MCF 10A (cell line): ENCODE measurements at regions not wholly inside any gene's neighbourhood (a gene's known extent, or its start where the extent isn't known, plus 50 kb on each side); places are given as distances from the start of the nearest gene placed in this dataset.

Experiments
- BruUV-seq: library from RNA; stranded (reverse); fragments of 400-500 nt; replicated peaks from 2 replicates; lab custom pipeline; 2021; lab: Mats Ljungman, UMichigan
- CTCF ChIA-PET: fragments of 300-600 bp; sonication (Branson Sonifier 250); formaldehyde crosslinking; extraction: SDS; loops from one replicate; lab custom pipeline; 2021; ENCODE audit warnings: antibody characterized with exemption, inconsistent platforms; lab: Yijun Ruan, JAX
- POLR2A ChIA-PET: fragments of 300-600, 350-650 bp; sonication (Branson Sonifier 250); formaldehyde crosslinking; extraction: SDS; loops from one replicate; lab custom pipeline; 2020; ENCODE audit warnings: antibody characterized with exemption, inconsistent platforms; lab: Yijun Ruan, JAX
- DNase-seq: peaks from one replicate; pipeline ENCODE4 v3.0.0-alpha.2; 2018; ENCODE audit not compliant: unreplicated experiment
- H3K27ac Mint-ChIP-seq: one replicate; pipeline ENCODE4 v1.8.0; 2022; ENCODE audit warnings: mild to moderate bottlenecking, low read depth, mixed read lengths; ENCODE audit not compliant: unreplicated experiment
- H3K27me3 Mint-ChIP-seq: one replicate; pipeline ENCODE4 v1.8.0; 2022; ENCODE audit warnings: mixed read lengths; ENCODE audit not compliant: insufficient read depth, unreplicated experiment
- H3K36me3 Mint-ChIP-seq: one replicate; pipeline ENCODE4 v1.8.0; 2022; ENCODE audit warnings: mild to moderate bottlenecking, moderate library complexity, mixed read lengths; ENCODE audit not compliant: insufficient read depth, unreplicated experiment
- H3K4me1 Mint-ChIP-seq: one replicate; pipeline ENCODE4 v1.8.0; 2022; ENCODE audit warnings: mixed read lengths; ENCODE audit not compliant: insufficient read depth, unreplicated experiment
- H3K4me3 Mint-ChIP-seq: one replicate; pipeline ENCODE4 v1.8.0; 2022; ENCODE audit warnings: mild to moderate bottlenecking, moderate library complexity, mixed read lengths; ENCODE audit not compliant: unreplicated experiment
- H3K9me3 Mint-ChIP-seq: one replicate; pipeline ENCODE4 v1.8.0; 2022; ENCODE audit warnings: mixed read lengths; ENCODE audit not compliant: unreplicated experiment
- intact Hi-C: fragments of 100-400 bp; cut with micrococcal nuclease; formaldehyde crosslinking; loops from 2 replicates; pipeline ENCODE4 v1.14.1; 2022
- TF ChIP-seq, protein P1 (sequence below): fragments of 200-600 bp; IDR thresholded peaks from one replicate; pipeline ENCODE4 v1.8.0; 2022; ENCODE audit warnings: antibody characterized with exemption, mild to moderate bottlenecking; ENCODE audit not compliant: unreplicated experiment

GRCh38 chr11:133687781-133688180, 155.5 kb upstream of the OPCML start:
- no peak overlapping the region for H3K27ac Mint-ChIP-seq
- intact Hi-C loops: no loop called here
- POLR2A ChIA-PET: no interaction called here

DNA sequence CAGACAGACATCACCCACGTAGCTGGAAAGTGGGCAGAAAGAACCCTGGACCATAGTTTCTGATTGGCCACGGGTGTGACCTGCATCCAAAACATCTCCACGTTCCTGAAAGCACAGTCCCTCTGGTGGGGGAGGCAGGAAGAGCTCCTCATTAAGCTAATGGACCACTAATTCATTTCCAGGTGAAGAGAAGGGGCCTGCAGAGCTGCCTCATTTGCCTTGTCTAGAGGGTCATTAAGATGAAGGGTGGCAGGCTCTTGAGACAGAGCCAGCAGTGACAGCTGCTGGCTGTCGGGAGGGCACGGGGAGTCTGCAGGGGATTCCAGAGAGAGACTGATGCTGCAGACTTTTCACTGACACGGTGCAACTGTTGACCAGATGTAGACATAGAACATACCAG, 149.6 kb upstream of the OPCML start:
- intact Hi-C loops: no loop called here
- no peaks in the 10 kb centered on the region for H3K4me1 Mint-ChIP-seq
- TF ChIP-seq, protein P1, sequence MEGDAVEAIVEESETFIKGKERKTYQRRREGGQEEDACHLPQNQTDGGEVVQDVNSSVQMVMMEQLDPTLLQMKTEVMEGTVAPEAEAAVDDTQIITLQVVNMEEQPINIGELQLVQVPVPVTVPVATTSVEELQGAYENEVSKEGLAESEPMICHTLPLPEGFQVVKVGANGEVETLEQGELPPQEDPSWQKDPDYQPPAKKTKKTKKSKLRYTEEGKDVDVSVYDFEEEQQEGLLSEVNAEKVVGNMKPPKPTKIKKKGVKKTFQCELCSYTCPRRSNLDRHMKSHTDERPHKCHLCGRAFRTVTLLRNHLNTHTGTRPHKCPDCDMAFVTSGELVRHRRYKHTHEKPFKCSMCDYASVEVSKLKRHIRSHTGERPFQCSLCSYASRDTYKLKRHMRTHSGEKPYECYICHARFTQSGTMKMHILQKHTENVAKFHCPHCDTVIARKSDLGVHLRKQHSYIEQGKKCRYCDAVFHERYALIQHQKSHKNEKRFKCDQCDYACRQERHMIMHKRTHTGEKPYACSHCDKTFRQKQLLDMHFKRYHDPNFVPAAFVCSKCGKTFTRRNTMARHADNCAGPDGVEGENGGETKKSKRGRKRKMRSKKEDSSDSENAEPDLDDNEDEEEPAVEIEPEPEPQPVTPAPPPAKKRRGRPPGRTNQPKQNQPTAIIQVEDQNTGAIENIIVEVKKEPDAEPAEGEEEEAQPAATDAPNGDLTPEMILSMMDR: no peak
- no peak overlapping the region for H3K27ac Mint-ChIP-seq
- POLR2A ChIA-PET: no interaction called here
- BruUV-seq: no TSS peak
- H3K36me3 Mint-ChIP-seq: no peaks in the 10 kb centered on the region
- no peak for DNase-seq
- no peak overlapping the region for H3K4me3 Mint-ChIP-seq
- CTCF ChIA-PET: no interaction called here
- peaks cover 70% of the 10 kb centered on the region for H3K27me3 Mint-ChIP-seq
- H3K9me3 Mint-ChIP-seq: no peaks in the 10 kb centered on the region

More at GRCh38 chr11:133687781-133688180, 155.5 kb upstream of the OPCML start:
- Mint-ChIP-seq H3K27me3 (peaks cover 35% of the 10 kb centered on the region), H3K9me3 (no peaks in the 10 kb centered on the region), H3K4me3 (no peak overlapping the region), H3K4me1 (no peaks in the 10 kb centered on the region), H3K36me3 (no peaks in the 10 kb centered on the region)
- TF ChIP-seq, protein P1: no peak
- no TSS peak for BruUV-seq
- CTCF ChIA-PET: no interaction called here
- DNase-seq: no peak

DNA sequence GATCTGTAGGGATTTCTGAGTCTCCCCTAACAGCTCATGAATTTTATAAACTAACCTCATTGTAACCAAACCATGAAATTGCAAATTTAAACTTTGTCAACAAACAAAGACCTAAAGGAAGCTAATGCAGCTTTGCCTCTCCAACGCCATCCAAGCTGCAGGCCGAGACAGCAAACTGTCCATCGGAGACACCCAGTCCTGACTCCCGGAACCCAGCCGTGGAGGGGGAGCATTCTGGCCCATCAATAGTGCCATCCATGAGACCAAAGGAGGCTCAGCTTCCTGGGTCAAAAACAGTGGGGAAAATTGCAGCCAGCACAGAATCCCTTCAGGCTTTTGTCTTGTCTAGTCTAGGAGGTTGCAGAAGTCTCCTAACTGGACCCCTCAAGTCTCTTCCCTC, 147.6 kb upstream of the OPCML start:
- Mint-ChIP-seq H3K4me1 (no peaks in the 10 kb centered on the region), H3K4me3 (no peak overlapping the region)
- POLR2A ChIA-PET: no interaction called here

GRCh38 chr11:133678191-133678590, 145.9 kb upstream of the OPCML start:
- H3K4me1 Mint-ChIP-seq: no peaks in the 10 kb centered on the region
- DNase-seq: no peak
- peaks cover 9% of the 10 kb centered on the region for H3K9me3 Mint-ChIP-seq
- intact Hi-C loops: no loop called here
- H3K27me3 Mint-ChIP-seq: peaks cover 64% of the 10 kb centered on the region
- BruUV-seq: no TSS peak
- no peak overlapping the region for H3K4me3 Mint-ChIP-seq
- H3K36me3 Mint-ChIP-seq: no peaks in the 10 kb centered on the region
- ChIA-PET POLR2A (no interaction called here), CTCF (no interaction called here)
- H3K27ac Mint-ChIP-seq: no peak overlapping the region
- TF ChIP-seq, protein P1: no peak

More for the DNA sequence above, 147.6 kb upstream of the OPCML start:
- Mint-ChIP-seq H3K27ac (no peak overlapping the region), H3K9me3 (peaks cover 4% of the 10 kb centered on the region), H3K27me3 (peaks cover 72% of the 10 kb centered on the region), H3K36me3 (no peaks in the 10 kb centered on the region)
- no TSS peak for BruUV-seq
- no peak for DNase-seq
- intact Hi-C loops: no loop called here
- TF ChIP-seq, protein P1: no peak
- CTCF ChIA-PET: interaction anchor here (0.6 to 1.0 kb wide), 2 partner anchors 18 to 447 kb away, joined by 3 read pairs; no protein-coding TSS in a partner anchor
